ENCODE measurements at regions not wholly inside any gene's neighbourhood (a gene's known extent, or its start where the extent isn't known, plus 50 kb on each side); places are given as distances from the start of the nearest gene placed in this dataset.
"Not testable (repeated sequence)": the region's sequence is repeated elsewhere in the genome, so short reads cannot be mapped to it uniquely, and the experiment has no call there.

DNA sequence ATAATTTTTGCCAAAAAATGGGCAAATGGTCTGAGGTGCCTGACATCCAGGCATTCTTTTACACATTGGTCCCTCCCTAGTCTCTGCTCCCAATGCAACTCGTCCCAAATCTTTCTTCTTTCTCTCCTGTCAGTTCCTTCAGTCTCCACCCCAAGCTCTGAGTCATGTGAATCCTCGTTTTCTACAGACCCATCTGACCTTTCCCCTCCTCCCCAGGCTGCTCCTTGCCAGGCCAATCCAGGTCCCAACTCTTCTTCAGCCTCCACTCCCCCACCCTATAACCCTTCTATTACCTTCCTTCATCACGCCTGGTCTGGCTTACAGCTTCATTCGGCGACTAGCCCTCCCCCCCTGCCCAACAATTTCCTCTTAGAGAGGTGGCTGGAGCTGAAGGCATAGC, 55.3 kb downstream of the BBS10 start:
- H3K27me3 Mint-ChIP-seq; H3K27me3 ChIP-seq (ENCODE audit: control insufficient read depth in 1 of 2, insufficient read depth in 2 of 2, low read length in 2 of 2); H3K4me1 Mint-ChIP-seq (ENCODE audit: low read depth); CTCF ChIA-PET; ATAC-seq (ENCODE audit: poor library complexity); H3K9me3 Mint-ChIP-seq; POLR2A ChIA-PET; H3K27ac Mint-ChIP-seq; H3K4me3 Mint-ChIP-seq; H3K36me3 ChIP-seq (ENCODE audit: insufficient read depth, low read length); H3K36me3 Mint-ChIP-seq (ENCODE audit: low read depth); H3K27ac ChIP-seq (ENCODE audit: low read depth in 1 of 2, low read length in 2 of 2); DNase-seq; H3K9me3 ChIP-seq (ENCODE audit: control insufficient read depth in 1 of 2, insufficient read depth in 1 of 2, low read length in 2 of 2); H3K4me1 ChIP-seq (ENCODE audit: insufficient read depth, low read length); intact Hi-C loops (cut with DNase I, micrococcal nuclease); H3K4me3 ChIP-seq (ENCODE audit: low read length): not testable (repeated sequence)

- POLR2A ChIA-PET; H3K9me3 ChIP-seq (ENCODE audit: control insufficient read depth in 1 of 2, insufficient read depth in 1 of 2, low read length in 2 of 2); H3K4me3 ChIP-seq (ENCODE audit: low read length); H3K36me3 ChIP-seq (ENCODE audit: insufficient read depth, low read length); H3K4me1 ChIP-seq (ENCODE audit: insufficient read depth, low read length); intact Hi-C loops (cut with DNase I, micrococcal nuclease); H3K27ac ChIP-seq (ENCODE audit: low read depth in 1 of 2, low read length in 2 of 2); H3K4me3 Mint-ChIP-seq; H3K27ac Mint-ChIP-seq; CTCF ChIA-PET; DNase-seq; H3K9me3 Mint-ChIP-seq; H3K36me3 Mint-ChIP-seq (ENCODE audit: low read depth); ATAC-seq (ENCODE audit: poor library complexity); H3K27me3 Mint-ChIP-seq; H3K27me3 ChIP-seq (ENCODE audit: control insufficient read depth in 1 of 2, insufficient read depth in 2 of 2, low read length in 2 of 2); H3K4me1 Mint-ChIP-seq (ENCODE audit: low read depth): not testable (repeated sequence)
Observed at GRCh38 chr12:76292305-76292704, 55.9 kb downstream of the BBS10 start.

DNA sequence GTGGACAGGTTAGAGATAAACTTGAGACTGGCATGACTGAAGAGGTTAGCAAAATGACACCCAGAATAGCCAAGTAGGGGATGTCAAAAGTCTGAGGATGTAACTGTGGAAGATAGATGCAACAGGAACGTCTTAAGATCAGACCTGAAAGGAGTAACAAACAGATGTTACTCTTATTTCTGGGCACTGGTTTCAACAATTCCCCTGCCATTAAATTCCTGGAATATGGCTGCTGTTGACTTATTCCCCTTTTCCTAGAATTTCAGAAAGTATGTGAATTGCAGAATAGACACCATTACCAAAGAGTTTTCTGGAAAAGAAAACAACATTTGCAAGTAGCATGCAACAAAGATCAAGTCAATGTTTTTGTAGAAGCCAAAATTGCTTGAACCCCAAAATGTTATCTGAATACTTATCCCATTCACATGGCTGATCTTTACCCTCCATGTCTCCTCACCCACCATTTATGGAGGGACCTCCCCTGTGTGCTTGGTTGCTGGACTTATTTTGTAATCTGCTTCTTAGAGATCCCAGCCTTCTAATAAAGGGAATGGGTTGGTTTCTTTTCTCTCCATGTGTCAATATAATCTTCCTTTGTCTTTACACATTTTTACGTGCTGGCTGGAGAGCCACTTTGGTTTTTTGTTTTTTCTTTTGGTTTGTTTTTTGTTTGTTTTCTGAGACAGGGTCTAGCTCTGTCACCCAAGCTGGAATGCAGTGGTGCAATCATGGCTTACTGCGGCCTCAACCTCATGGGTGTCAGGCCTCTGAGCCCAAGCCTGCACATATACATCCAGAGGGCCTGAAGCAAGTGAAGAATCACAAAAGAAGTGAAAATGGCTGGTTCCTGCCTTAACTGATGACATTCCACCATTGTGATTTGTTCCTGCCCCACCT, 57.0 kb downstream of the BBS10 start:
- ChIA-PET POLR2A (no interaction called here), CTCF (no interaction called here)
- Histone ChIP-seq H3K4me3 (ENCODE audit: low read length) (no peak overlapping the region), H3K27ac (ENCODE audit: low read depth in 1 of 2, low read length in 2 of 2) (no peak overlapping the region), H3K27me3 (ENCODE audit: control insufficient read depth in 1 of 2, insufficient read depth in 2 of 2, low read length in 2 of 2) (no peaks in the 10 kb centered on the region), H3K9me3 (ENCODE audit: control insufficient read depth in 1 of 2, insufficient read depth in 1 of 2, low read length in 2 of 2) (no peaks in the 10 kb centered on the region), H3K36me3 (ENCODE audit: insufficient read depth, low read length) (no peaks in the 10 kb centered on the region), H3K4me1 (ENCODE audit: insufficient read depth, low read length) (no peaks in the 10 kb centered on the region)
- H3K4me3 Mint-ChIP-seq, result no peak overlapping the region
- intact Hi-C loops (cut with DNase I, micrococcal nuclease), result no loop called here
- H3K27ac Mint-ChIP-seq, result no peak overlapping the region
- no peak for TF ChIP-seq CTCF (IDR thresholded peaks at IDR 0.05)
- H3K9me3 Mint-ChIP-seq, result peaks cover 8% of the 10 kb centered on the region
- H3K27me3 Mint-ChIP-seq, result peaks cover 4% of the 10 kb centered on the region
- no peak for DNase-seq
- ATAC-seq (ENCODE audit: poor library complexity), result no peak
- H3K4me1 Mint-ChIP-seq (ENCODE audit: low read depth), result no peaks in the 10 kb centered on the region
- H3K36me3 Mint-ChIP-seq (ENCODE audit: low read depth), result no peaks in the 10 kb centered on the region

GRCh38 chr12:76288218-76288617, 60.0 kb downstream of the BBS10 start:
- no peaks in the 10 kb centered on the region for H3K36me3 Mint-ChIP-seq (ENCODE audit: low read depth)
- H3K27me3 ChIP-seq (ENCODE audit: control insufficient read depth in 1 of 2, insufficient read depth in 2 of 2, low read length in 2 of 2), result no peaks in the 10 kb centered on the region
- no peak for TF ChIP-seq CTCF (IDR thresholded peaks at IDR 0.05)
- H3K27ac Mint-ChIP-seq, result no peak overlapping the region
- ChIA-PET CTCF (interaction anchor here (1.0 kb wide), 1 partner anchor 299 kb away, joined by 3 read pairs; no protein-coding TSS in a partner anchor), POLR2A (no interaction called here)
- intact Hi-C loops (cut with DNase I, micrococcal nuclease), result no loop called here
- DNase-seq (no peak), ATAC-seq (ENCODE audit: poor library complexity) (no peak)
- no peak overlapping the region for H3K4me3 ChIP-seq (ENCODE audit: low read length)
- no peaks in the 10 kb centered on the region for H3K4me1 ChIP-seq (ENCODE audit: insufficient read depth, low read length)
- peaks cover 6% of the 10 kb centered on the region for H3K9me3 Mint-ChIP-seq
- no peaks in the 10 kb centered on the region for H3K9me3 ChIP-seq (ENCODE audit: control insufficient read depth in 1 of 2, insufficient read depth in 1 of 2, low read length in 2 of 2)
- H3K27ac ChIP-seq (ENCODE audit: low read depth in 1 of 2, low read length in 2 of 2), result no peak overlapping the region
- peaks cover 9% of the 10 kb centered on the region for H3K27me3 Mint-ChIP-seq
- no peaks in the 10 kb centered on the region for H3K4me1 Mint-ChIP-seq (ENCODE audit: low read depth)
- H3K4me3 Mint-ChIP-seq, result no peak overlapping the region
- no peaks in the 10 kb centered on the region for H3K36me3 ChIP-seq (ENCODE audit: insufficient read depth, low read length)
